DOHH2 (cell line): ENCODE measurements at regions not wholly inside any gene's neighbourhood (a gene's known extent, or its start where the extent isn't known, plus 50 kb on each side); places are given as distances from the start of the nearest gene placed in this dataset.

Experiments used
- H3F3A ChIP-seq: fragments of 200-600 bp; sonication (generic), shearing (Covaris generic); 2 replicates; pipeline ENCODE4 v1.6.0; 2016; ENCODE audit warnings: antibody characterized with exemption, mild to moderate bottlenecking; ENCODE audit not compliant: control insufficient read depth, insufficient read depth
- H3K27ac ChIP-seq: fragments of 200-600 bp; sonication (generic); 2 replicates; pipeline ENCODE4 v1.5.1; 2014; ENCODE audit warnings: low read depth, mild to moderate bottlenecking, low read length, moderate library complexity
- H3K27me3 ChIP-seq: fragments of 200-600 bp; sonication (generic); 2 replicates; pipeline ENCODE4 v1.6.1; 2014; ENCODE audit warnings: mild to moderate bottlenecking, low read length, mixed read lengths; ENCODE audit not compliant: control insufficient read depth
- H3K36me3 ChIP-seq: fragments of 200-600 bp; sonication (generic); 2 replicates; pipeline ENCODE4 v1.6.1; 2014; ENCODE audit warnings: mild to moderate bottlenecking, low read length, moderate library complexity, mixed read lengths; ENCODE audit not compliant: control insufficient read depth
- H3K4me1 ChIP-seq: fragments of 200-600 bp; sonication (generic); 2 replicates; pipeline ENCODE4 v1.6.1; 2014; ENCODE audit warnings: mild to moderate bottlenecking, low read length, mixed read lengths; ENCODE audit not compliant: control insufficient read depth
- H3K4me2 ChIP-seq: fragments of 200-600 bp; sonication (generic); 2 replicates; pipeline ENCODE4 v1.6.0; 2014; ENCODE audit warnings: mild to moderate bottlenecking, low read length, moderate library complexity
- H3K4me3 ChIP-seq: fragments of 200-600 bp; sonication (generic); 2 replicates; pipeline ENCODE4 v1.5.1; 2014; ENCODE audit warnings: mild to moderate bottlenecking, low read length, mixed read lengths
- H3K79me2 ChIP-seq: fragments of 200-600 bp; sonication (generic); 2 replicates; pipeline ENCODE4 v1.6.1; 2014; ENCODE audit warnings: mild to moderate bottlenecking, low read length, mixed read lengths; ENCODE audit not compliant: control insufficient read depth
- H3K9me2 ChIP-seq: fragments of 200-600 bp; sonication (generic); replicated peaks from 2 replicates; pipeline ENCODE4 v1.6.1; 2014; ENCODE audit warnings: mild to moderate bottlenecking, low read length, mixed read lengths; ENCODE audit not compliant: control insufficient read depth
- H3K9me3 ChIP-seq: fragments of 200-600 bp; sonication (generic); 2 replicates; pipeline ENCODE4 v1.6.1; 2014; ENCODE audit warnings: antibody characterized with exemption, low read length, mixed read lengths; ENCODE audit not compliant: control insufficient read depth, insufficient read depth
- H4K20me1 ChIP-seq: fragments of 200-600 bp; sonication (generic); 2 replicates; pipeline ENCODE4 v1.6.0; 2014; ENCODE audit warnings: low read depth, mild to moderate bottlenecking, antibody characterized with exemption, low read length, moderate library complexity; ENCODE audit not compliant: control insufficient read depth, insufficient read depth
- CTCF ChIP-seq: fragments of 200-600 bp; sonication (generic); IDR thresholded peaks from one replicate; pipeline ENCODE4 v1.5.1; 2014; ENCODE audit warnings: antibody characterized with exemption, mild to moderate bottlenecking, low read depth, low read length; ENCODE audit not compliant: poor library complexity, severe bottlenecking
- EZH2phosphoT487 ChIP-seq: fragments of 200-600 bp; sonication (generic); IDR thresholded peaks from 2 replicates; pipeline ENCODE4 v1.6.1; 2017; ENCODE audit warnings: borderline replicate concordance, mild to moderate bottlenecking, antibody characterized with exemption, low read length, moderate library complexity, mixed read lengths

- peaks cover 3% of the 10 kb centered on the region; the same call in 1 of the 2 replicates for H3K27me3 ChIP-seq
- H3K4me3 ChIP-seq, result no peak overlapping the region
- no peaks in the 10 kb centered on the region for H3K36me3 ChIP-seq
- H3K79me2 ChIP-seq, result no peaks in the 10 kb centered on the region
- H3K4me2 ChIP-seq, result no peak overlapping the region
- no peaks in the 10 kb centered on the region for H3K9me2 ChIP-seq
- H4K20me1 ChIP-seq, result no peaks in the 10 kb centered on the region
- no peaks in the 10 kb centered on the region for H3K9me3 ChIP-seq
- no peaks in the 10 kb centered on the region for H3K4me1 ChIP-seq
- no peak overlapping the region for H3K27ac ChIP-seq
- H3F3A ChIP-seq, result no peaks in the 10 kb centered on the region
- TF ChIP-seq CTCF, result no peak
- no peak for TF ChIP-seq EZH2phosphoT487
Observed at GRCh38 chr9:89969156-89969675, 364.4 kb downstream of the GADD45G start.

GRCh38 chr9:89969881-89970639 is 365.2 kb downstream of the GADD45G start:
- Histone ChIP-seq H3K4me3 (no peak overlapping the region), H3K9me2 (no peaks in the 10 kb centered on the region), H3K9me3 (no peaks in the 10 kb centered on the region), H3K27me3 (peaks cover 3% of the 10 kb centered on the region; the same call in 1 of the 2 replicates), H3K4me2 (no peak overlapping the region), H3K79me2 (no peaks in the 10 kb centered on the region), H3K27ac (no peak overlapping the region), H3K36me3 (no peaks in the 10 kb centered on the region), H3K4me1 (no peaks in the 10 kb centered on the region), H4K20me1 (no peaks in the 10 kb centered on the region), H3F3A (no peaks in the 10 kb centered on the region)
- TF ChIP-seq CTCF (no peak), EZH2phosphoT487 (no peak)

- H3K79me2 ChIP-seq, result no peaks in the 10 kb centered on the region
Observed at GRCh38 chr9:89970701-89971100, 365.9 kb downstream of the GADD45G start.

More at GRCh38 chr9:89970701-89971100, 365.9 kb downstream of the GADD45G start:
- Histone ChIP-seq H3K4me2 (no peak overlapping the region), H3K9me3 (no peaks in the 10 kb centered on the region), H3K9me2 (no peaks in the 10 kb centered on the region), H4K20me1 (no peaks in the 10 kb centered on the region), H3K36me3 (no peaks in the 10 kb centered on the region), H3K4me3 (no peak overlapping the region), H3K27me3 (peaks cover 3% of the 10 kb centered on the region), H3F3A (no peaks in the 10 kb centered on the region), H3K4me1 (no peaks in the 10 kb centered on the region), H3K27ac (no peak overlapping the region)
- no peak for TF ChIP-seq CTCF
- TF ChIP-seq EZH2phosphoT487, result no peak
